Activated B cell treated with CpG ODN at 0.5 μM for 24 hours (primary cell): ENCODE measurements at regions not wholly inside any gene's neighbourhood (a gene's known extent, or its start where the extent isn't known, plus 50 kb on each side); places are given as distances from the start of the nearest gene placed in this dataset.
A peak's percentile ranks its signal among the peaks of the same experiment; 100 is the strongest.
"Not testable (repeated sequence)": the region's sequence is repeated elsewhere in the genome, so short reads cannot be mapped to it uniquely, and the experiment has no call there.

Experiments
- ATAC-seq: fragments of 200-7000 bp; cut with Tn5 transposase; one replicate; pipeline ENCODE4 v1.10.0; 2021; ENCODE audit warnings: low read depth, mild to moderate bottlenecking, moderate library complexity
- CTCF ChIA-PET: fragments of 350-600 bp; sonication (Branson Sonifier 250); formaldehyde crosslinking; loops from one replicate; lab custom pipeline; 2021; ENCODE audit warnings: antibody characterized with exemption; lab: Charles Lee
- POLR2A ChIA-PET: fragments of 350-600 bp; sonication (Branson Sonifier 250); formaldehyde crosslinking; loops from one replicate; lab custom pipeline; 2021; ENCODE audit warnings: antibody characterized with exemption; lab: Charles Lee
- DNase-seq: peaks from one replicate; pipeline ENCODE4 v3.0.0; 2022
- H3K27ac Mint-ChIP-seq: one replicate; pipeline ENCODE4 v1.8.0; 2020; ENCODE audit warnings: mixed read lengths
- H3K27me3 Mint-ChIP-seq: one replicate; pipeline ENCODE4 v1.8.0; 2021; ENCODE audit warnings: mixed read lengths
- H3K36me3 Mint-ChIP-seq: one replicate; pipeline ENCODE4 v1.8.0; 2021; ENCODE audit warnings: low read depth, mixed read lengths
- H3K4me1 Mint-ChIP-seq: one replicate; pipeline ENCODE4 v1.8.0; 2021; ENCODE audit warnings: mixed read lengths
- H3K4me3 Mint-ChIP-seq: one replicate; pipeline ENCODE4 v1.8.0; 2020; ENCODE audit warnings: mild to moderate bottlenecking, mixed read lengths
- H3K9me3 Mint-ChIP-seq: one replicate; pipeline ENCODE4 v1.8.0; 2020; ENCODE audit warnings: mixed read lengths
- intact Hi-C: fragments of 100-400 bp; cut with micrococcal nuclease; formaldehyde crosslinking; loops from one replicate; pipeline ENCODE4 v1.15.1; 2024
- TF ChIP-seq, protein P1 (sequence below): fragments of 200-600 bp; IDR thresholded peaks from one replicate; pipeline ENCODE4 v1.8.0; 2022; ENCODE audit warnings: antibody characterized with exemption, mild to moderate bottlenecking

DNA sequence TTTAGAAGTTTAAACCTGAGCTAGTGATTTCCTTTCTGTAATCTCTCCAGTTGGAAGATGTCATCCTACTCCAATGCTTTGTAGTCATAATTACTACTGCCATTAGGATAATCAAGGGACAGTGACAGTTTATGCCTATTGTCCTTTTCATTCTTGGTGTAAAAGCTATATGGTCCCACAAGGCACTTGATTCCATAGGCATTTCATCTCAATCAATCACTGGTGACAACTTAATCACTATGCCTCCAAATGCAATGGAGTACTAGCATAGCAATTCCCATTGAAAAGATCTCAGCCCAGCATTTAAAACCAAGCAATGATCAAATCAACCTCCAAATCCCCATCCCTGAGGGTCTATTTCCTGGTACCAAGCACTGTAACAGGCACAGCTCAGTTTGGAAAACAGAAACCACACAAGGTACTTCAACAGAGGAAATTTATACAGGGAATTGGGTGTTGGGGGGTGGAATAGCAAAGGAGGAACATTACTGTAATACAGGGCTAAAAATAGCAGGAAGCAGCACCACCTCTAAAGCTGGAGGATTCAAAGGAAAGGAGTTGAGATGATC, 51.0 kb downstream of the FHIP2A start:
- peaks cover 9% of the 10 kb centered on the region for H3K4me1 Mint-ChIP-seq
- ATAC-seq (no peak), DNase-seq (no peak)
- no peak overlapping the region for H3K27ac Mint-ChIP-seq
- H3K27me3 Mint-ChIP-seq, result peaks cover 30% of the 10 kb centered on the region
- intact Hi-C loops, result no loop called here
- TF ChIP-seq, protein P1, sequence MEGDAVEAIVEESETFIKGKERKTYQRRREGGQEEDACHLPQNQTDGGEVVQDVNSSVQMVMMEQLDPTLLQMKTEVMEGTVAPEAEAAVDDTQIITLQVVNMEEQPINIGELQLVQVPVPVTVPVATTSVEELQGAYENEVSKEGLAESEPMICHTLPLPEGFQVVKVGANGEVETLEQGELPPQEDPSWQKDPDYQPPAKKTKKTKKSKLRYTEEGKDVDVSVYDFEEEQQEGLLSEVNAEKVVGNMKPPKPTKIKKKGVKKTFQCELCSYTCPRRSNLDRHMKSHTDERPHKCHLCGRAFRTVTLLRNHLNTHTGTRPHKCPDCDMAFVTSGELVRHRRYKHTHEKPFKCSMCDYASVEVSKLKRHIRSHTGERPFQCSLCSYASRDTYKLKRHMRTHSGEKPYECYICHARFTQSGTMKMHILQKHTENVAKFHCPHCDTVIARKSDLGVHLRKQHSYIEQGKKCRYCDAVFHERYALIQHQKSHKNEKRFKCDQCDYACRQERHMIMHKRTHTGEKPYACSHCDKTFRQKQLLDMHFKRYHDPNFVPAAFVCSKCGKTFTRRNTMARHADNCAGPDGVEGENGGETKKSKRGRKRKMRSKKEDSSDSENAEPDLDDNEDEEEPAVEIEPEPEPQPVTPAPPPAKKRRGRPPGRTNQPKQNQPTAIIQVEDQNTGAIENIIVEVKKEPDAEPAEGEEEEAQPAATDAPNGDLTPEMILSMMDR, result no peak
- H3K36me3 Mint-ChIP-seq, result no peaks in the 10 kb centered on the region
- H3K9me3 Mint-ChIP-seq, result no peaks in the 10 kb centered on the region
- ChIA-PET POLR2A (no interaction called here), CTCF (no interaction called here)
- H3K4me3 Mint-ChIP-seq, result no peak overlapping the region

DNA sequence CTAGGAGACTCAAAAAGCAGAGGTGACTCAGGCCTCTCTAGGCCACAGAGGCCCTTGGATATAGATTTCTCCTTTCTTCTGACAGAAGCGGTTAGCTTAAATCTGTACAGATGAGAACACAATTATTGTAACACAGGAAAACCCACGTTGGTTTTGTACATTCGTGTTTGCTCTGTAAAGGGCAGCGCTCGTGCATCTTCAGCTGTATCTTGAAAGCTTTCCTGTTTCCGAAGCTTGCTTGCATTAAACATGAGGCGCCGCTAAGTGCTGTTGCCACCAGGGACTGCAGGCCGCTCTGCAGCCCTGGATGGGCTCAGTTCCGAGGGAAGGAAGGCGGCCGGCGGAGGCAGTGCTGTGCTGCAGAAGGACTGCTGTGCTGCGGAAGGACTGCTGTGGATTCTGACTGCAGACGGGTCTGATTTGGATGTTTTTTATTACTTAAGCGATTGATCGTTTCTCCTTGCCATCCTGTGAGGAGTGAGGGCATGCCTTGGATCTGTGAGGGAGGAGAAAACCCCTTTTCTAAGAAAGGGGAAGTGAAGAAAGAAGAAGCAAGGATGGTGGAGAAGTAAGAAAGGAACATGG, 53.3 kb downstream of the FHIP2A start:
- ATAC-seq (no peak), DNase-seq (no peak)
- intact Hi-C loops, result loop anchor here (5.0 kb wide), 1 partner anchor 323 kb away; no protein-coding TSS in a partner anchor
- Mint-ChIP-seq H3K4me1 (peaks cover 13% of the 10 kb centered on the region), H3K9me3 (no peaks in the 10 kb centered on the region), H3K27me3 (peaks cover 36% of the 10 kb centered on the region), H3K27ac (no peak overlapping the region), H3K4me3 (no peak overlapping the region), H3K36me3 (no peaks in the 10 kb centered on the region)
- POLR2A ChIA-PET, result no interaction called here
- TF ChIP-seq, protein P1, result no peak
- CTCF ChIA-PET, result no interaction called here

DNA sequence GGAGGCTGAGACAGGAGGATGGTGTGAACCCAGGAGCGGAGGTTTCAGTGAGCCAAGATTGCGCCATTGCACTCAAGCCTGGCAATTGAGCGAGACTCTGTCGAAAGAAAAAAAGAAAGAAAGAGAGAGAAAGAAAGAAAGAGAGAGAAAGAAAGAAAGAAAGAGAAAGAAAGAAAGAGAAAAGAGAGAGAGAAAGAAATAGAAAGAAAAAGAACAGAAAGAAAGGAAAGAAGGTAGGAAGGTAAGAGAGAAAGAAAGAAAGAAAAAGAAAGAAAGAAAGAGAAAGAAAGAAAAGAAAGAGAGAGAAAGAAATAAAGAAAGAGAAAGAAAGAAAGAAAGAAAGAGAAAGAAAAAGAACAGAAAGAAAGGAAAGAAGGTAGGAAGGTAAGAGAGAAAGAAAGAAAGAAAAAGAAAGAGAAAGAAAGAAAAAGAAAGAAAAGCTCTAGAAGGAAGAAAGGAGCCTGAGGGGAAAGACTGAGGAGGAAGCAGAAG, 54.1 kb downstream of the FHIP2A start:
- H3K27ac Mint-ChIP-seq, H3K36me3 Mint-ChIP-seq, H3K9me3 Mint-ChIP-seq, ATAC-seq, H3K4me3 Mint-ChIP-seq, DNase-seq, POLR2A ChIA-PET: not testable (repeated sequence)
- intact Hi-C loops, result loop anchor here (5.0 kb wide), 1 partner anchor 323 kb away; no protein-coding TSS in a partner anchor
- TF ChIP-seq, protein P1, result peak; percentile 37
- peaks cover 37% of the 10 kb centered on the region for H3K27me3 Mint-ChIP-seq
- H3K4me1 Mint-ChIP-seq, result peaks cover 13% of the 10 kb centered on the region
- CTCF ChIA-PET, result interaction anchor here (1.4 kb wide), 1 partner anchor 255 kb away, joined by 8 read pairs; no protein-coding TSS in a partner anchor

DNA sequence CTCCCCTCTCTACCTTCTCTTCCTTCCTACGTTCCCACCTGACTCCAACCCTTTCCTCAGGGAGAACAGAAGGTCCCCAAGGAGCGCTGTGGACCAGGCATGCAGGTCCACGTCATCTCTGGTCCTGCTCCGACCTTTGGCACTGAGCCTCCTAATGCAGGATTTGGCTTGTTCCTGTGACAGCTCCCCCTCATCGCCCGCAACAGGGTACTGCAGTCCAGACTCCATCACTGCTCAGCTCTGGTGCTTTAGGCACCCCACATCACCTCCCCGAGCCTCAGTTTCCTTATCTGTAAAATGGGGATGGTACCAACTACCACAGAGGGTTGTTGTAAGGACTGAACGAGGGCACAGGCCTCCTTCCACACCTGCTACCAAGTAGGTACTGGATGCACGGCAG, 54.6 kb downstream of the FHIP2A start:
- TF ChIP-seq, protein P1, result no peak
- peaks cover 13% of the 10 kb centered on the region for H3K4me1 Mint-ChIP-seq
- no peak overlapping the region for H3K27ac Mint-ChIP-seq
- H3K9me3 Mint-ChIP-seq, result no peaks in the 10 kb centered on the region
- peaks cover 37% of the 10 kb centered on the region for H3K27me3 Mint-ChIP-seq
- no peak overlapping the region for H3K4me3 Mint-ChIP-seq
- intact Hi-C loops, result loop anchor here (5.0 kb wide), 1 partner anchor 324 kb away; no protein-coding TSS in a partner anchor
- H3K36me3 Mint-ChIP-seq, result no peaks in the 10 kb centered on the region
- ATAC-seq (no peak), DNase-seq (no peak)
- ChIA-PET CTCF (interaction anchor here (1.4 kb wide), 1 partner anchor 254 kb away, joined by 8 read pairs; no protein-coding TSS in a partner anchor), POLR2A (no interaction called here)

DNA sequence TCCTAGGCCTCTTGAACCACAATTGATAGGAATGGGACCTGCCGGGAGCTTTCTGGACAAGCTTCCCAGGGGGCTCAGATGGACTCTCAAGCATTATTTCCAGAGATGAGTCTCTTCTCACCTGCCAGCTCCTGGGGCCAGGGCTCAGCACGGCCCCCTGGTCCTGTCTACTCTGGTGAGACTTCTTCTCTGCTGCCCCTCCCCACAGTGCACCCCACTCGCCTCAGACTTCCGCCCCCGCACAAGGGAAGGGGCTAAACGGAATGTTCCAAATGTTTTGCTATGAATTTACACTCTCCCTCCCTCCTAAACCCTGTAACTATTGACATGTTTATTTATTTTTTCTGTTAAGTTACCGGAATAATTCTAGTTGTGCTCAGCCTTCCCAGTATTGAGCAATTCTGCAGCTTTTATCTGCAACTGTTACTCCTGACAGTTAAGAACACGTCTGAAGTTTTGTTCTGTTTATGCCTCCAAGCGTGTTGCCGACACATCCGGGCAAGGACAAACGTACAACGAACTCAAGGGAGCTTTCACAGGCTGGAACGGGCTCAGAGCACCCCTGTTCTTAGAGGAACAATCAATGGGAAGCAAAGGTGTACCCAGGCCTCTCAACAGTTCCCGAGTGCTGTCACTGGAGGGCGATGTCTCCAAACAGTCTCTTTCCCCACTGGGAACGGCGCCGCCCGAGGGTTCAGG, 55.2 kb downstream of the FHIP2A start:
- no peak overlapping the region for H3K27ac Mint-ChIP-seq
- peaks cover 37% of the 10 kb centered on the region for H3K27me3 Mint-ChIP-seq
- ATAC-seq (peak; percentile 60), DNase-seq (no peak)
- CTCF ChIA-PET, result interaction anchor here (0.6 to 1.4 kb wide), 3 partner anchors 9 to 254 kb away, joined by 3 to 8 read pairs (median 3); no protein-coding TSS in a partner anchor
- H3K9me3 Mint-ChIP-seq, result no peaks in the 10 kb centered on the region
- no peak overlapping the region for H3K4me3 Mint-ChIP-seq
- no peaks in the 10 kb centered on the region for H3K36me3 Mint-ChIP-seq
- peaks cover 13% of the 10 kb centered on the region for H3K4me1 Mint-ChIP-seq
- TF ChIP-seq, protein P1, result no peak
- POLR2A ChIA-PET, result no interaction called here
- intact Hi-C loops, result loop anchor here (1.0 to 5.0 kb wide), 2 partner anchors 253 to 324 kb away; no protein-coding TSS in a partner anchor
